Esophagus muscularis mucosa (tissue), 4 donors: ENCODE measurements at regions not wholly inside any gene's neighbourhood (a gene's known extent, or its start where the extent isn't known, plus 50 kb on each side); places are given as distances from the start of the nearest gene placed in this dataset.

Source experiments
- EP300 ChIP-seq: sonication (generic); formaldehyde crosslinking; IDR thresholded peaks from one replicate; pipeline ENCODE4 v1.6.1; 2017; ENCODE audit warnings: antibody characterized with exemption
- POLR2A ChIP-seq: fragments of 450-650 bp; IDR thresholded peaks from one replicate; pipeline ENCODE4 v1.6.1; 2017; ENCODE audit warnings: antibody characterized with exemption, moderate library complexity, mild to moderate bottlenecking, low read depth
- POLR2AphosphoS5 ChIP-seq, 2 donors: sonication (generic); formaldehyde crosslinking; IDR thresholded peaks; one replicate each; pipeline ENCODE4 v1.6.1; 2017; ENCODE audit warnings: antibody characterized with exemption in 2 of 2
- TF ChIP-seq, protein P1 (sequence below), 3 experiments: fragments of 200-600 bp in 2 of 3; fragments of 450-650 bp in 1 of 3; sonication (generic) in 2 of 3; IDR thresholded peaks; one replicate each; pipeline ENCODE4 v1.5.1; 2017 to 2019; ENCODE audit warnings: antibody characterized with exemption in 3 of 3, mild to moderate bottlenecking in 2 of 3, moderate library complexity in 1 of 3

DNA sequence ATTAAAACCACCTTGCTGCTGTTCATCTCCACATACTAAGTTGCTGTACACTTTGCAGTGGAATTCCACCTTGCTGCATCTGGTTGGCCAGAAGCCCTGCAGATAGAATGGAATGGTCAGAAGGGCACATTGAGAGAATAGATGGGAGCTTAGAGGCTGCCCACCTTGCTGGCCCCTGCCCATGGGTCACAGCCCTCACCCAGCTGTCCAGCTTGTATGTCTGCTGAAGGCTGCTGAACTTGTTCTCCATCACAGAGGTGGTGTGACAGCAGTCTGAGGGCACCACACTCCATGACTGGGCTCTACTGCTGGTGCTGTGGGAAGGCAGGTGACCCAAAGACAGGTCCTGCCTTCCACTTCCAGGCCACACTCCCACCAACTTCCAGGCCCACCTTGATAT lies 1755.4 kb downstream of the TP53TG3F start:
- TF ChIP-seq, protein P1, sequence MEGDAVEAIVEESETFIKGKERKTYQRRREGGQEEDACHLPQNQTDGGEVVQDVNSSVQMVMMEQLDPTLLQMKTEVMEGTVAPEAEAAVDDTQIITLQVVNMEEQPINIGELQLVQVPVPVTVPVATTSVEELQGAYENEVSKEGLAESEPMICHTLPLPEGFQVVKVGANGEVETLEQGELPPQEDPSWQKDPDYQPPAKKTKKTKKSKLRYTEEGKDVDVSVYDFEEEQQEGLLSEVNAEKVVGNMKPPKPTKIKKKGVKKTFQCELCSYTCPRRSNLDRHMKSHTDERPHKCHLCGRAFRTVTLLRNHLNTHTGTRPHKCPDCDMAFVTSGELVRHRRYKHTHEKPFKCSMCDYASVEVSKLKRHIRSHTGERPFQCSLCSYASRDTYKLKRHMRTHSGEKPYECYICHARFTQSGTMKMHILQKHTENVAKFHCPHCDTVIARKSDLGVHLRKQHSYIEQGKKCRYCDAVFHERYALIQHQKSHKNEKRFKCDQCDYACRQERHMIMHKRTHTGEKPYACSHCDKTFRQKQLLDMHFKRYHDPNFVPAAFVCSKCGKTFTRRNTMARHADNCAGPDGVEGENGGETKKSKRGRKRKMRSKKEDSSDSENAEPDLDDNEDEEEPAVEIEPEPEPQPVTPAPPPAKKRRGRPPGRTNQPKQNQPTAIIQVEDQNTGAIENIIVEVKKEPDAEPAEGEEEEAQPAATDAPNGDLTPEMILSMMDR (IDR thresholded peaks at IDR 0.05), result no peak
- no peak for TF ChIP-seq POLR2A
- TF ChIP-seq POLR2AphosphoS5 (IDR thresholded peaks at IDR 0.05), result no peak
- TF ChIP-seq EP300, result no peak
